Fibroblast of lung (primary cell): ENCODE measurements at regions not wholly inside any gene's neighbourhood (a gene's known extent, or its start where the extent isn't known, plus 50 kb on each side); places are given as distances from the start of the nearest gene placed in this dataset.
"Not testable (repeated sequence)": the region's sequence is repeated elsewhere in the genome, so short reads cannot be mapped to it uniquely, and the experiment has no call there.

Experiments
- DNase-seq, 2 donors: peaks; one replicate each; pipeline versions ENCODE4 v3.0.0 to v3.0.0-alpha.2; 2010; ENCODE audit warnings: low read depth in 2 of 2
- H2AFZ ChIP-seq: 2 replicates; pipeline ENCODE4 v1.5.1; 2012; ENCODE audit warnings: low read length, control low read depth, inconsistent platforms
- H3K27ac ChIP-seq: 2 replicates; pipeline ENCODE4 v1.5.1; 2011; ENCODE audit warnings: low read length, control low read depth; ENCODE audit not compliant: insufficient read depth
- H3K27me3 ChIP-seq: 2 replicates; pipeline ENCODE4 v1.5.1; 2011; ENCODE audit warnings: mild to moderate bottlenecking, low read length; ENCODE audit not compliant: control insufficient read depth, insufficient read depth
- H3K36me3 ChIP-seq: 2 replicates; pipeline ENCODE4 v1.5.1; 2011; ENCODE audit warnings: low read length; ENCODE audit not compliant: control insufficient read depth, insufficient read depth
- H3K4me1 ChIP-seq: 2 replicates; pipeline ENCODE4 v1.5.1; 2011; ENCODE audit warnings: low read length; ENCODE audit not compliant: control insufficient read depth, insufficient read depth; ENCODE audit errors: extremely low read depth
- H3K4me2 ChIP-seq: 2 replicates; pipeline ENCODE4 v1.5.1; 2011; ENCODE audit warnings: low read length, control low read depth; ENCODE audit not compliant: insufficient read depth; ENCODE audit errors: extremely low read depth
- H3K4me3 ChIP-seq, 4 experiments: fragments of 200-600 bp in 1 of 4; sonication (generic) in 1 of 4; replicated peaks in 1 of 4; 2 replicates each; pipeline ENCODE4 v1.5.1; 2011 to 2016; ENCODE audit warnings: low read length in 4 of 4, low read depth in 3 of 4, mild to moderate bottlenecking in 3 of 4, control low read depth in 2 of 4, inconsistent platforms in 1 of 4, mixed read lengths in 1 of 4; ENCODE audit not compliant: insufficient read depth in 1 of 4; ENCODE audit errors: control extremely low read depth in 1 of 4
- H3K79me2 ChIP-seq: 2 replicates; pipeline ENCODE4 v1.5.1; 2012; ENCODE audit warnings: mild to moderate bottlenecking, low read length, inconsistent platforms; ENCODE audit not compliant: control insufficient read depth, insufficient read depth
- H3K9ac ChIP-seq: 2 replicates; pipeline ENCODE4 v1.5.1; 2011; ENCODE audit warnings: mild to moderate bottlenecking, low read length, control low read depth; ENCODE audit not compliant: insufficient read depth
- H3K9me3 ChIP-seq: 2 replicates; pipeline ENCODE4 v1.5.1; 2012; ENCODE audit warnings: low read depth, low read length; ENCODE audit not compliant: control insufficient read depth, insufficient read depth
- H4K20me1 ChIP-seq: 2 replicates; pipeline ENCODE4 v1.5.1; 2011; ENCODE audit warnings: low read length; ENCODE audit not compliant: control insufficient read depth, insufficient read depth; ENCODE audit errors: extremely low read depth
- CTCF ChIP-seq, 2 donors: IDR thresholded peaks in 1 of 2; conservative IDR thresholded peaks in 1 of 2; 1 replicate in 1 of 2; 2 replicates in 1 of 2; pipeline ENCODE4 v1.5.1; 2011 to 2012; ENCODE audit warnings: low read length in 2 of 2, control low read depth in 1 of 2, inconsistent platforms in 1 of 2, low read depth in 1 of 2, mild to moderate bottlenecking in 1 of 2
- EZH2 ChIP-seq: IDR thresholded peaks from 2 replicates; pipeline ENCODE4 v1.5.1; 2012; ENCODE audit warnings: low read length, control low read depth, mild to moderate bottlenecking; ENCODE audit errors: missing control alignments

DNA sequence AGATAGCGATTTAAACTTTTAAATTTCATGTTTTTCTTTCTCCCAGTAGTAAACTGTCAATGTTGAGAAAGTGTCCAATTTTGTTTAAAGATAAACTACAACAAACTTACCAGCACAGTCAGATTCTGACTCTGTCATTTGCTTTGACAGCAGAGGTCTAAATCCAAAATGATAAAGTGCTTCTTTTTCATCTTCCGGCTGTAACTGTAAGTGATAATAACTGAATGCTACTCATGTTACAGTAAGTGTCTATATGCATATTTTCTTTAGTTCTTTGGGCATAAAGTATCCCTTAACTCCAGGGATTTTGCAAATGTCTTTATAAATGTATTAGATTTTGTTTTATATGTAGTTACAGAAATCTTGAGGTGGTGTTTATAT, 610.4 kb downstream of the RFPL4B start:
- H3K9ac ChIP-seq = no peak overlapping the region
- TF ChIP-seq EZH2 (no peak), CTCF (conservative IDR thresholded peaks at IDR 0.05 in 1 of 2, IDR thresholded peaks at IDR 0.05 in 1 of 2; ENCODE audit: low read depth in 1 of 2, low read length in 2 of 2) (no peak)
- H3K9me3 ChIP-seq = no peaks in the 10 kb centered on the region
- no peaks in the 10 kb centered on the region for H3K27me3 ChIP-seq
- no peak for DNase-seq
- no peaks in the 10 kb centered on the region for H4K20me1 ChIP-seq
- H3K79me2 ChIP-seq = no peaks in the 10 kb centered on the region
- no peak overlapping the region for H3K4me2 ChIP-seq
- H3K36me3 ChIP-seq = no peaks in the 10 kb centered on the region
- H2AFZ ChIP-seq = no peak overlapping the region
- H3K27ac ChIP-seq = no peak overlapping the region
- H3K4me3 ChIP-seq = no peak overlapping the region
- peaks cover 5% of the 10 kb centered on the region for H3K4me1 ChIP-seq

- not testable (repeated sequence) for H3K27me3 ChIP-seq, DNase-seq, H3K4me2 ChIP-seq, H4K20me1 ChIP-seq, H3K27ac ChIP-seq, H3K9me3 ChIP-seq, H2AFZ ChIP-seq, H3K79me2 ChIP-seq, H3K9ac ChIP-seq, H3K36me3 ChIP-seq, H3K4me1 ChIP-seq, H3K4me3 ChIP-seq
Measured at GRCh38 chr6:112960130-112960529, 613.0 kb downstream of the RFPL4B start.

DNA sequence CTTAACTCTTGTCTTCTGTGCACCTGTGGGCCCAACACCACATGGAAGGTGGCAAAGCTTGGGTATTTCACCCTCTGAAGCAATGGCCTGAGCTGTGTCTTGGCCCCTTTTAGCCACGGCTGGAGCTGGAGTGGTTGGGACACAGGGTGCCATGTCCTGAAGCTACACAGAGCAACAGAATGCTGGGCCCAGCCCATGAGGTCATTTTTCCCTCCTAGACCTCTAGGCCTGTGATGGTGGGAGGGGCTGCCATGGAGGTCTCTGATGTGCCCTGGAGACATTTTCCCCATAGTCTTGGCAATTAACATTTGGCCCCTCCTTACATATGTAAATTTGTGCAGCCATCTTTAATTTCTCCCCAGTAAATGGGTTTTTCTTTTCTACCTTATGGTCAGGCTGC, 620.8 kb downstream of the RFPL4B start:
- Histone ChIP-seq H3K27ac (no peak overlapping the region), H4K20me1 (no peaks in the 10 kb centered on the region), H2AFZ (no peak overlapping the region), H3K79me2 (no peaks in the 10 kb centered on the region), H3K4me3 (no peak overlapping the region), H3K9ac (no peak overlapping the region), H3K4me2 (no peak overlapping the region), H3K9me3 (no peaks in the 10 kb centered on the region), H3K27me3 (no peaks in the 10 kb centered on the region), H3K4me1 (no peaks in the 10 kb centered on the region), H3K36me3 (no peaks in the 10 kb centered on the region)
- no peak for DNase-seq
- TF ChIP-seq EZH2 (no peak), CTCF (conservative IDR thresholded peaks at IDR 0.05 in 1 of 2, IDR thresholded peaks at IDR 0.05 in 1 of 2; ENCODE audit: low read depth in 1 of 2, low read length in 2 of 2) (no peak)

GRCh38 chr6:112971651-112972050, 624.5 kb downstream of the RFPL4B start:
- Histone ChIP-seq H4K20me1 (no peaks in the 10 kb centered on the region), H3K27ac (no peak overlapping the region)
- no peak for TF ChIP-seq EZH2
- TF ChIP-seq CTCF (conservative IDR thresholded peaks at IDR 0.05 in 1 of 2, IDR thresholded peaks at IDR 0.05 in 1 of 2; ENCODE audit: low read depth in 1 of 2, low read length in 2 of 2) = no peak

DNA sequence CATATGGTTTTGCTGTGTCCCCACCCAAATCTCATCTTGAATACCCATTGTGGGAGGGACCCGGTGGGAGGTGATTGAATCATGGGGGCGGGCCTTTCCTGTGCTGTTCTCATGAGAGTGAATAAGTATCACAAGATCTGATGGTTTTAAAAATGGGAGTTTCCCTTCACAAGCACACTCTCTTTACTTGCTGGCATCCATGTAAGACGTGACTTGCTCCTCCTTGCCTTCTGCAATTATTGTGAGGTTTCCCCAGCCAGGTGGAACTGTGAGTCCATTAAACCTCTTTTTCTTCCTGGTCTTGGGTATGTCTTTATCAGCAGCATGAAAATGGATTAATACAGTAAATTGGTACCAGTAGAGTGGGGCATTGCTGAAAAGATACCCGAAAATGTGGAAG, 627.8 kb downstream of the RFPL4B start:
- H3K79me2 ChIP-seq, H4K20me1 ChIP-seq, H3K27me3 ChIP-seq, H3K4me2 ChIP-seq, H3K9ac ChIP-seq, H3K4me1 ChIP-seq, H3K27ac ChIP-seq, H2AFZ ChIP-seq, H3K9me3 ChIP-seq, H3K4me3 ChIP-seq, H3K36me3 ChIP-seq, DNase-seq: not testable (repeated sequence)

More at GRCh38 chr6:112971651-112972050, 624.5 kb downstream of the RFPL4B start:
- H3K36me3 ChIP-seq = no peaks in the 10 kb centered on the region
- no peak overlapping the region for H3K4me2 ChIP-seq
- no peaks in the 10 kb centered on the region for H3K27me3 ChIP-seq
- H3K4me1 ChIP-seq = no peaks in the 10 kb centered on the region
- no peak overlapping the region for H2AFZ ChIP-seq
- H3K79me2 ChIP-seq = no peaks in the 10 kb centered on the region
- H3K4me3 ChIP-seq = no peak overlapping the region
- no peak overlapping the region for H3K9ac ChIP-seq
- no peaks in the 10 kb centered on the region for H3K9me3 ChIP-seq
- no peak for DNase-seq
